Dedifferentiated amniotic fluid mesenchymal stem cell (primary cell): ENCODE measurements at regions not wholly inside any gene's neighbourhood (a gene's known extent, or its start where the extent isn't known, plus 50 kb on each side); places are given as distances from the start of the nearest gene placed in this dataset.
A peak's percentile ranks its signal among the peaks of the same experiment; 100 is the strongest.
"Not testable (repeated sequence)": the region's sequence is repeated elsewhere in the genome, so short reads cannot be mapped to it uniquely, and the experiment has no call there.

Experiments used
- DNase-seq: peaks from one replicate; pipeline ENCODE4 v3.0.0-alpha.2; 2016; ENCODE audit errors: extremely low spot score

DNA sequence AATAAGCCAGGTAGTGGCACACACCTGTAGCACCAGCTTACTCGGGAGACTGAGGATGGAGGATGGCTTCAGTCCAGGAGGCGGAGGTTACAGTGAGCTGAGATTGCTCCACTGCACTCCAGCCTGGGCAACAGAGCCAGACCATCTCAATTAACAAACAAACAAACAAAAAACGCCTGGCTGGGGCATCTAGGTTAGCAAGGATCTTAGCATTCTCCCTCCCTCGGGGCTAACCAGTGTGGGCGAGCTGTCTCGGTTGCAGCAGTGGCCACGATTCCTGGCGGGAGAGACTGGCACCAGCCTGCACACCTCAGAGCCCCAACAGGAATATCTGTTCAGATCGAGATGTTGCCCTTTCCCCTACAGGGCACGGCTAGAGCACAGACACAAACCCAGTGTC lies 91.3 kb upstream of the KCTD7 start:
- no peak for DNase-seq

DNA sequence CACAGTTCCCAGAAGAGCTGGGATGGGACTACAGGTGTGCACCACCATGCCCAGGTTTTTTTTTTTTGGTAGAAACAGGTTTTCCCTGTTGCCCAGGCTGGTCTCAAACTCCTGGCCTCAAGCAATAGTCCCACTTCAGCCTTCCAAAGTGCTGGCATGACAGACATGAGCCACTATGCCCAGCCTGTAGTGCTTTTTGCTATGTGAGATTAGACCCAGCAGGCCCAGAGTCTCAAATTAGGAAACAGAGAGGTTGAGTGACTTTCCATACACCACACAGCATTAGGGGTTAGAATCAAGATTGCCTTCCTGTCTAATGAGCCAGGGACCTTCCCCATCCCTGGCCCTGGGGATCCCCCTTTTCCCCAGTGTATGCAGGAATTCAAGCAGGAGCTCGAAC lies 90.8 kb upstream of the KCTD7 start:
- DNase-seq = no peak

DNA sequence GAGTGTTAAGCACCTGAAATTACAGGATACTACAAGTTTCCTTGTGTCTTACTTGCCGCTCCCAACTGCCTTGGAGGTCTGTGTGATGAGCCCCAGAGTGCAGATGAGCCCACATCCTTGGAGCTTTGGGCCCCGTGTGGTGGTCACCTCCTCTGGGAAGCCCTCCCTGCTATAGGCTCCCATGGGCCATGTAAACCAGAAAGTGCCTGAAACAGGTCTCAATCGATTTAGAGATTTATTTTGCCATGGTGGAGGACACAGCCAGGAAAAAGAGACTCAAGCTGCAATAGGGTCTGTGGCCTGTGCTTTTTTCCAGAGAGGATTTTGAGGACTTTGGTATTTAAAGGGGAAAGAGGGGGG lies 89.4 kb upstream of the KCTD7 start:
- DNase-seq = no peak

DNA sequence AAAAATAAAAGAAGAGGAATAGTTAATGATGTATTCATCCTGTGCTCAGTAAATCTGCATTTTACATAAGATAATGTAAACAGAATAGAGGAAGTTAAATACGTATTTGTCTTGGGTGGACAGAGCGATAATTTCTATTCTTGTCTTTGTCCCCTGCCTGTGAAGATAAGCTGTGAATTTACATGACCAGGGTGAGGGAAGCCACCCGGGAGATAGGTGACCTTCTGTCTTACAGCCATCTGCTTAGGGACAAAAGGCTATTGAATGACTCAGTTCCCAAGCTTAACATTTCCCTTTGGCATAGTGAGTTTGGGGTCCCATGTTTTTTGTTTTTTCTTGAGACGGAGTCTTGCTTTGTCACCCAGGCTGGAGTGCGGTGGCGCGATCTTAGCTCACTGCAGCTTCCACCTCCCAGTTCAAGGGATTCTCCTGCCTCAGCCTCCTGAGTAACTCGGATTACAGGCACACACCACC lies 88.7 kb upstream of the KCTD7 start:
- no peak for DNase-seq

DNA sequence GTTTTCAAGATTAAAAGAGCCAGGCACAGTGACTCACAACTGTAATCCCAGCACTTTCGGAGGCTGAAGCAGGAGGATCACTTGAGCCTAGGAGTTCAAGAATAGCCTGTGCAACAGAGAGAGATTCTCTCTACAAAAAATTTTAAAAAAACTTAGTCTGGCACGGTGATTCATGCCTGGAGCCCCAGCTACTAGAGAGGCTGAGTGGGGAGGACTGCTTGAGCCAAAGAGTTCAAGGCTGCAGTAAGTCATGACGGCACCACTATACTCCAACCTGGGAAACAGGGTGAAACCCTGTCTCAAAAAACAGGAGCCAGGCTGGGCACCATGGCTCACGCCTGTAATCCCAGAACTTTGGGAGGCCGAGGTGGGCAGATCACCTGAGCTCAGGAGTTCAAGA lies 86.6 kb upstream of the KCTD7 start:
- no peak for DNase-seq

DNA sequence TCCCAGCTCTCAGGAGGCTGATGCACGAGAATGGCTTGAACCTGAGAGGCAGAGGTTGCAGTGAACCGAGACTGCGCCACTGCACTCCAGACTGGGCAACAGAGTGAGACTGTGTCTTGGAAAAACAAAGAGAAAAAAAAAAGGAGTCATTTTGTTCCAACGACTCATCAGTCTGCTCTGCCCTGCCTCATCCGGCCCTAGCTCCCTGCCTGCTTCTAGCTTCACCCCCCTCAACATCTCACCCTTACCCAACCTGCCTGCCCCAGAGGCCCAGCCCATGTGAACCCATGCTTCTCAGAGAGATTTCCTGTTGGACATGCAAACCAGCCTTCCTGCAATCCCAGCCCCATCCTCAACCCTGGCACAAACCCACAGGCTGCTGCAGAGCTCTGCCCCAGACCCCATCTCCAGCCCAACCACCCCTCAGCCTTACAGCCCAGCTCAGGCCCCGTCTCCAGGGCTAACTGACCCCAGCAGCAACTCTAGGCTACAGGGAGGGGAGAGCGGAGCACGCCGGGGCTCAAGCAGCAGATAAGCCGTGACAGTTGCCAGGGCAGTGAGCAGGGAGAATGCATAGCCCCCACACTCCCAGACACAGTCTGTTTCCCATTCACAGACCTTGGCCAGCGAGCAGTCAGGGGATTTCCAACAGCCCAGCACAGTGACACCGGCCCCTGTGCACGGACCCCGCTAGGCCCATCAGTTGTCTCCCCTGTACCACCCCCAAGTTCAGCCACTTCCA lies 86.0 kb upstream of the KCTD7 start:
- DNase-seq = no peak

DNA sequence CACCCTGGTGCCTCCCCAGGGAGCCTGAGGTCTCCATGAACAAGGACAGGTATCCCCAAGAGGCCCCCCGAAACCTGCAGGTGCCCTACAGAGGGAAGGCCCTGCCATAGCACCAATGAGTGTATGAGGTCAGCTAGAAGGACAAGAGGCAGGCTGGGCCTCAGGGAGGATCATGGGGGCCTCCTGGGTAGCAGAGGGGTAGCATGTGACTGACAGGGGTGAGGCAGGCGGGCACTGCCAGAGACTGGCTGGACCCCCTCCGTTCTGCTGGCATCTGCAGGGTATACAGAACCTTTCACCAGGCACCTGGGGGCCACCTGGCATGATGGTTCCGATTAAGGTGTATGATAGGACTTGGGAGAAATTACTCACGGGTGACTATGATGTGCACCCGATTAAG lies 79.2 kb upstream of the KCTD7 start:
- no peak for DNase-seq

DNA sequence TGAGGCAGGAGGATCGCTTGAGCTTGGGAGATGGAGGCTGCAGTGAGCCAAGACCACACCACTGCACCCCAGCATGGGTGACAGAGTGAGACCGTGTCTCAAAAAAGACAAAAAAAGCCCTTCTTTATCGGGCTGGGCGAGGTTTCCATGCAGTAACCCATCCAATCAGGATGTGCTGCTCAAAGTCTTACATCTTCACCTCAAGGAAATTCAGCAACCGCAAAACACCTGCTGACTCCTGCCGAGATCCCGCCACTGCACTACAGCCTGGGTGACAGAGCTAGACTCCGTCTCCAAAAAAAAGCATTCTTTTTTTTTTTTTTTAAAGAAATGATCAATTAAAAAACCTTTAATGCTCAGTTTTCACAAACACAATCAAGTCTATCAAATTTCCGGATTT lies 75.7 kb upstream of the KCTD7 start:
- no peak for DNase-seq

DNA sequence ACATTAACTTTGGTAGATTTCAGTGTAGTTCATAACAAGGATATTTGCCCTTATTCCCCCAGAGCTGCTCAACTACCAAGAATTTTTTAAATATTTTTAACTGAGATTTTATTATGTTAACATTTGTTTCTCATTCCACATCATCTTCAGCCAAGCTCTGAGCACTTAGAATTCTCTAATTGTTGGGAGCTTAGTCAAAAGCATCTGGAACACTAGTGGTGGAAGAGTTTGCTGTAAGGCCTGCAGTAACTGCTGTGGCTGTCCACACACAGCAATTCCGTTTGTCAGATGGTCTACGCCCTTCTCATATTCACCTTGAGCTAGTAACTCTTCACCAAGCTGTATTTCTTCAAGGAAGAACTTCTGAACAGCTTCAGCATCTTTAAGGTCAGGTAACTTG lies 75.0 kb upstream of the KCTD7 start:
- DNase-seq = not testable (repeated sequence)

DNA sequence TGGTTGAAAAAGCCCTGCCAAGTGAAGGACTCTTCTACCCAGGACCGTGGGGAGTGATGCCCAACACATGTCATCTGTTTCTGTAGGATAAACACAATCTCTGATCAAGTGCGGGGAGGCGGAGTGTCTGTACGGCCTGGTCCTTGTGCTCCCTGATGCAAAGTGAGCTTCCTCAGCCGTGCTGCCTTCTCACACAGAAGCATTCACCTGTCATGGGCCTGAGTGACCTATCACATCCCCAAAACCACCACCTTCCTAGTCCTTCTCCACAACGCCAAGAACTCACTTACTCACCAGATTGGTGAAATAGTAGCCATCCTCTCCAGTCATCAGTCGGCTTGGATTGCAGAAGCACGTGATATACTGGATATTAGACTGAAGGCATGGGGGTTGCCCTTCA lies 74.4 kb upstream of the KCTD7 start:
- DNase-seq = not testable (repeated sequence)

DNA sequence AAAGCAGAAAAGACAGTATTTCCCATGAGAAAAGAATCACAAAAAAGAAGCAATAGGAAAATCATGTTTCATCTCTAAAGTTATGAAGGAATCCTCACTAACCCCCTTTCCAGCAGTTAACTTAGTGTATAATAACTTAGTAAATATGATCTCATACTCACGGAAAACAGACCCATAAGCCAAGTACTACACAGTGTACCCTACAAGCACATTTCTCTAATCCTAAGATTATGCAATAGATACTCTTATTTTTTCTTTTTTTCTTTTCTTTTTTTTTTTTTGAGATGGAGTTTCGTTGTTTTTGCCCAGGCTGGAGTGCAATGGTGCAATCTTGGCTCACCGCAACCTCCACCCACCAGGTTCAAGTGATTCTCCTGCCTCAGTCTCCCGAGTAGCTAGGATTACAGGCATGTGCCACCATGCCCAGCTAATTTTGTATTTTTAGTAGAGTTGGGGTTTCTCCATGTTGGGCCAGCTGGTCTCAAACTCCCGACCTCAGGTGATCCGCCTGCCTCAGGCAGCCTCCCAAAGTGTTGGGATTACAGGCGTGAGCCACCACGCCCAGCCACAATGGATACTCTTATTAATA lies 73.7 kb upstream of the KCTD7 start:
- DNase-seq = not testable (repeated sequence)

DNA sequence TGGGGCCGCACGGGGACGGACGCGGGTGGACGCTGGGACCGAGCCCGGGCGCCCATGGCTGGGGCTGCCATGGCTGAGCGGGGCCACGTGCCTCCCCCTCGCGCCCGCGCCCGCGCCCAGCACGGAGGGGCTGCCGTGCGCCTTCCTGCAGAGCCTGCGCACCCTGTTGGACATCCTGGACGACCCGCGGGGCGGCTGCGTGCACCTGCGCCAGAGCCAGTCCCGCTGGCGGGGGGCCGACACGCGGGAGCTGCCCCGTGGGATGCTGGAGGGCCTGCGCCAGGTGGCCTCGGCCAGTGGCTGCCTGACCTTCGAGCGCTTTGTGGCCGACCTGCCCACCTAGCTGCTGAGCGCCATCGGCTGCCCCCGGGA lies 72.5 kb upstream of the KCTD7 start:
- DNase-seq = no peak

DNA sequence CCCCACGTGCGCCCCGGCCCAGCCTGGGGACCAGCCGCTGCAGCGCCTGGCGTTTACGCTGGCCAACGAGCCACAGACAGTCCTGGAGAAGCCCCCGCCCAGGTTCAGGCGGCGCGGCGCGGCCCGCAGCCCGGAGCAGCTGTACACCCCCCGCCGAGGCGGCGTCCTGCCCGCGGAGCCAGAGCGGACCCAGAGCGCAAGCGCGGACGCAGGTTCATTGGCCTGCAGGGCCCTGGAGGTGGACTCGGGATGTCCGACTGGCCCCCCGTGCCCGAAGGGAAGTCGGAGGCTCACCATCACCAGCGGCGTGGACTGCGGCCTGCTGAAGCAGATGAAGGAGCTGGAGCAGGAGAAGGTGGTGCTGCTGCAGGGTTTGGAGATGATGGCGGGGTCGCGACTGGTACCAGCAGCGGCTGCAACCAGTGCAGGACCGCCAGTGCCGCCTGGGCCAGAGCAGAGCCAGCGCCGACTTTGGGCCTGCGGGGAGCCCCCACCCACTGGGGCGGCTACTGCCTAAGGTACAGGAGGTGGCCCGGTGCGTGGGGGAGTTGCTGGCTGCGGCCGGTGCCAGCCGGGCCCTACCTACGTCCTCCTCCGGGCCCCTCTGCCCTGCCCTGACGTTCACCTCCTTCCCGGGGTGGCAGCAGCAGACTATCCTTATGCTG lies 72.0 kb upstream of the KCTD7 start:
- no peak for DNase-seq

DNA sequence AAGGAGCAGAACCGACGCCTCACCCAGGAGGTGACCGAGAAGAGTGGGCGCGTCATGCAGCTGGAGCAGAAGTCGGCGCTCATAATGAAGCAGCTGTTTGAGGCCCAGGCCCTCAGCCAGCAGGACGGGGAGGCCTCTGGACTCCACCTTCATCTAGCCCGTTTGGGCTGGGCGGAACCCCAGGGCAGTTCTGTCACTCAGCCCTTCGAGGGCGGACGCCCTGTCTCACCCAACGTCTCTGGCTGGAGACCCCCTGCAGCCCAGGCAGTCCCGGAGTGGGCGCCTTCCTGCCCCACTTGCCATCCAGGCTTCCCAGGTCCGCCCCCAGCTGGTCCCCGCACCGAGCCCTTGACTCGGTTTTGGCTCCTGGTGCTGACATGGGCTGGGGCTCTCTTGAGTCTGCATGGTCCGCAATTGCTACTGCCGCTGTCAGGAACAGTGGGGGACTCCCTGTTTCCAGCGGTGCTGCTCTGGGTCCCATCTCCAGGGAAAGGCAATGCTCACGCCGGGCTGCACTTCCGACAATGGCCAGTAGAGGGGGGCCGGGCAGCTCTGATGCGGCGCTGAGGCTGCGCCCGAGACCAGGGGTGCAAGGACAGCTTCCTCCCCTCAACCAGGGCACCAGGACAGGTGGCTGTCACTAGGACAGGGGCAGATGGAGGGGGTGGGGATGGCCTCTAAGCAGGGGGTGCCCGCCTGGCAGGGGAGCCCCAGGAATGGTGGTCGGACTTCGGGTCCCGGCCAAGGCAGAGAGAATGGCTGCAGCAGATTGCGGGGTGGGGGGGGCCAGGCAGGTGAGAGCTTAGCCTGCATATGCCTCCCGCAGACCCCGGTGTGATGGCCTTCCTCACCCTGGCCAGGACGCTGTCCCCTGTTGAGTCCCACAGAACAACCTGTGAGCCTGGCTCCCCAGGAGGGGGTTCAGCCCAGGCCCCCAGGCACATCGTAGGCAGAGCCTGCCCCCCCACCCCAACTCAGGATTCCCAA lies 71.2 kb upstream of the KCTD7 start:
- DNase-seq = peak; percentile 22

DNA sequence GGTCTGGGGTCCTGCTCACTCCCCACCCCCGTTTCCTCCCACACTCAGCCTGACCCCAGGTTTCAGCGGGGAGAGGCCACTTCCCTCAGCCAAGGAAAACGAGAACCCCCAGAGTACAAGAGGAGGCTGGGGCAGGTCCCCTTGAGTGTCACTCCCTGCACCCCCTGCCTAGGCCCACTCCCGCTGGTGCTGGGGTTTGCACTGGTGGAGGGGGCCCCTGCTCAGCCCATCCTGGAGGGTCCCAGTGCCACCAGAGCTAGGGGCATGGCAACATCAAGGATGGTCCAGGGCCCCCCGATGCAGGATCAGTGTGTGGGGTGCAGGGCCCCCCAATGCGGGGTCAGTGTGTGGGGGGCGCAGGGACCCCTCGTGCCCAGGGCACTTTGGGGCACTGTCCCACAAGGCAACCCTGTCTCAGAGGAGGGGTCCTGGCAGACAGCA lies 70.5 kb upstream of the KCTD7 start:
- no peak for DNase-seq

DNA sequence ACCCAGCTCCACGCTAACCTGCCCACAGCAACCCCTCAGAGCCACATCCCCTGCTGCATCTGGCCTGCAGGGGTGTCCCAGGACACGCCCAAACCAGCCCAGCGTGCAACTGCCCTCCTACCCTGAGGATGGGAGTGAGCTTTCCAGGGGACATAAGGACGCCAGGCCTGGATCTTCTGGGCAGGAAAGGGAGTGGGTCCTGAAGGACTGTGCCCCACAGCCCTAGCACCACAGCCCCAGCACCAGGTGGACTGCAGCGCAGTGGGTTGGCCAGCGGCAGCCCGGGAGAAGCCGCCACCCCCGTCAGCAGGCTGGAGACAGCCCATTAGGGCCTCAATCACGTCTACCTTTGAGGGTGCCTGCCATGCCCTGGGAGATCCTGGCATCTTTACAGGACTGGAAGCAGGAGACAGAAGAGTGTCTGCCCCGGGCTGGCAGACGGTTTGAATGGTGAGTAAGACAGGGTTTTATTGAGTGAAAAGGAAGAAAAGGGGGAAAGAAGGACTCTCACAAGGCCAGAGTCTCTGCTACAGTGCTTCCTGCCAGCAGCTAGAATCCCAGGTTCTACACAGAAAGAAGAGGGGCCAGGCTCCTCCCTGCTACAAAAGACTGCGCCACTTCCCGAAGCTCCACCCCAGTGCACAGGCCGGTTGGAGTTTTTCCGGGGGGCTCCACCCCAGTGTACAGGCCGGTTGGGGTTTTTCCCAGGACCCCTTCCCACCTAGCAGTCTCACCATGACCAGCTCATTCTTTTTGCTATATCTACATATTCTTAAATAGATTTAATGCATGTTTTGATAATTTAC lies 69.8 kb upstream of the KCTD7 start:
- DNase-seq = no peak

DNA sequence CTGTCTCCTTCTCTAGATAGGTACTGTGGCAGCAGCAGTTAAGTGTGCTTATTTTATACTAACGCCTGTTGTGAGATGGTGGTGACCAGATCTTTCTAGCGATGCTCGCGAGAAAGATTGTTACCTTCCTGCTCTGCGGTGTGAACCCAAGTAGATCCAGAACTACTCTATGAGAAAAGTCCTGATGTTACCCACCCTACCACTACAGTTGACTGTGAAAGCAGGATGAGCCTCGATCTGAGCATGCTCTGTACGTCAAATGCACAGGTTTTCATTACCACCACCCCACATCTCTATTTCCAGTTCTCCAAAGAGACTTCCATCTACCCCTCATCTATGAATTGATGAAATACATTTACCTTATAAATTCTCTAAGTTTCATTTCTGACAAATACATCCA lies 64.6 kb upstream of the KCTD7 start:
- DNase-seq = no peak

DNA sequence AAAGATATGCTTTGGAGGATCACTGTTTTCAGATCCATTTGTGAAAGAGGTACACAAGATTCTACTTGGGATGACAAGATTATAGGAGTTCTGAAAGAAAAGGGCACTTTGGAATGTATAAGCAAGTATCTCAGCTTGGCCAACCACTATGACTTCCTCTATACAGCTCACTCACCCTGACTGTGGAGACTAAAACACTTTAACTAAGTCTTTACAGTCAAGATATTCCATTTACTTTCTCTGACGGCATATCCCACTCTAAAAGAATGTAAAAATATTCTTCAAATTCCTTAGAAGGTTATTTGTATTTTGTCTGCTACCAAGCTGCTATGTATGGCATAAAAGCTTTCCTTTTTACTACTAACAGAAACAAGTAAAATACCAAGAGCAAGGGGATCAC lies 58.5 kb upstream of the KCTD7 start:
- DNase-seq = not testable (repeated sequence)

DNA sequence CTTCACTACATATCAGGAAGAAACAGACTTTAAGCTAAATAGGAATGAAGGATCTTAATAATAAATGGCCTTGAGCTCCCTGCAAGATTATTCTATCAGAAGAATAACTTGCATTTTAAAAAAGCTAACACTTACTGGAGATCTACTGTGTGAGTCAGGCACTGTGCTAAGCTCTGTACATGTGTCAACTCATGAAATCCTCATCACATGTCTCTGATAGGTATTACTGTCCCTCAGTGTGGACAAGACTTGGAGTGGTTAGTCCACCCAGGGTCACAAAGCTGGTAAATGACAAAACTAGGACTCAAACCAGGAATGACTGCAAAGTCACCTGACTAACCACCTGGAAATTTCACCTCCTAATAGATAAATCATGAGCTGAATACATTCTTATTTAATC lies 57.1 kb upstream of the KCTD7 start:
- DNase-seq = no peak

DNA sequence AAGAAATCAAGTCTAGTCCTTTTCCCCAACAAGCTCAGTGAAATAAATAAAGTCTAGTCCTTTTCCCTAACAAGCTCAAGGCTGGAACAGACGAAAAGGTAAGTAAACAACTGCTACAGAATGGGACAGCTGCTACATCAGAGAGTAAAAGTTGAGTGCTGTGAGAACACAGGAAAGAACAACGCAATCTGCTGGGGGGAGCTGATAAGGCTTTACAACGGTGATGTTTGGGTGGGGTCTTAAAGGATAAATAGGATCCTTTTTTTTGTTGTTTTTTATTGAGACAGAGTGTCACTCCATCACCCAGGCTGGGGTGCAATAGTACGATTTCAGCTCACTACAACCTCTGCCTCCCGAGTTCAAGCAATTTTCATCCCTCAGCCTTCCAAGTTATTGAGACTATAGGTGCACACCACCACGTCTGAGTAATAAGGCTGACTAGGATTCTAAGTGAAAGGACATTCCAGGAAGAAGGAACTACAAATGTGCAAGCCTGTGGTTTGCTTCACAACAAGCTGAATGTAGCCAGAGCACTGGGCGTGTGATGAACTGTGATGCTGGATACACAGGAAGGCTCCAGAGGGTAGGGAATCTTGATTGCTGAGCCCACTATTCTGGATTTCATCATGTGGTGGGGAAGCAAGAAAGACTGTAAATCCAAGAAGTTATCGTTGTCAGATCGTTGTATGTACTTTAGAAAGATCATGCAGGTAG lies 54.7 kb upstream of the KCTD7 start:
- not testable (repeated sequence) for DNase-seq

DNA sequence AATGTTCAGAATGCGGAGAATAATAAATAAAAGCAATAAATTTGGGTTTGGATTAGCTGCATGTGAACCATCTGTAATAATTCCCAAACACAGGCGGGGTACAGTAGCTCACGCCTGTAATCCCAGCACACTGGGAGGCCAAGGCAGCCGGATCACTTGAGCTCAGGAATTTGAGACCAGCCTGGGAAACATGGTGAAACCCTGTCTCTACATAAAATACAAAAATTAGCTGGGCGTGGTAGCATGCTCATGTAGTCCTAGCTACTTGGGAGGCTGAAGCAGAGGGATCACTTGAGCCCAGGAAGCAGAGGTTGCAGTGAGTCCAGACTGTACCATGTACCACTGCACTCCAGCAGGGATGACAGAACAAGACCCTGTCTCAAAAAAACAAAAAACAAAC lies 53.9 kb upstream of the KCTD7 start:
- not testable (repeated sequence) for DNase-seq
